ENCODE measurements at regions not wholly inside any gene's neighbourhood (a gene's known extent, or its start where the extent isn't known, plus 50 kb on each side); places are given as distances from the start of the nearest gene placed in this dataset.

DNA sequence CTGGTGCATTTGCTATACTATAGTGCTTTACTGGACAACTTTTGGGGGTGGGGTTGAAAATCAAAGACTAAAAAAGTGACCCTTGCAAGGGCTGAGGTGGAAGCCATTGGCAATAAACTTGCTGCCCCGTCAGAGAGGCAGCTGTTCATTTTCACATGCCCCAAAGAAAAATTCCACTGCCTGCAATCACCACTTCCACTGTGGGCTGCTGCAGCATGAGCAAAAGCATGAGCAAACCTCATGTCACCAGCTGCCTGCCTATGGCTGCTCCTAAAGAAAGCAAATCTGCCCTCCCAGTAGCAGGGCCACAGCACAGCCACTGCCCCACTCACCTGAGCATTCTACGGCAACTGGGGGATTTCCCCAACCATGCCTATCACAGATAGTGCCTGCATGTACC, 290.0 kb downstream of the PAX1 start:
- TF ChIP-seq, protein P1, sequence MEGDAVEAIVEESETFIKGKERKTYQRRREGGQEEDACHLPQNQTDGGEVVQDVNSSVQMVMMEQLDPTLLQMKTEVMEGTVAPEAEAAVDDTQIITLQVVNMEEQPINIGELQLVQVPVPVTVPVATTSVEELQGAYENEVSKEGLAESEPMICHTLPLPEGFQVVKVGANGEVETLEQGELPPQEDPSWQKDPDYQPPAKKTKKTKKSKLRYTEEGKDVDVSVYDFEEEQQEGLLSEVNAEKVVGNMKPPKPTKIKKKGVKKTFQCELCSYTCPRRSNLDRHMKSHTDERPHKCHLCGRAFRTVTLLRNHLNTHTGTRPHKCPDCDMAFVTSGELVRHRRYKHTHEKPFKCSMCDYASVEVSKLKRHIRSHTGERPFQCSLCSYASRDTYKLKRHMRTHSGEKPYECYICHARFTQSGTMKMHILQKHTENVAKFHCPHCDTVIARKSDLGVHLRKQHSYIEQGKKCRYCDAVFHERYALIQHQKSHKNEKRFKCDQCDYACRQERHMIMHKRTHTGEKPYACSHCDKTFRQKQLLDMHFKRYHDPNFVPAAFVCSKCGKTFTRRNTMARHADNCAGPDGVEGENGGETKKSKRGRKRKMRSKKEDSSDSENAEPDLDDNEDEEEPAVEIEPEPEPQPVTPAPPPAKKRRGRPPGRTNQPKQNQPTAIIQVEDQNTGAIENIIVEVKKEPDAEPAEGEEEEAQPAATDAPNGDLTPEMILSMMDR (IDR thresholded peaks at IDR 0.05) = no peak
- TF ChIP-seq POLR2AphosphoS5 (IDR thresholded peaks at IDR 0.05) = no peak

Data from breast epithelium (tissue), 3 donors.